ENCODE measurements at regions not wholly inside any gene's neighbourhood (a gene's known extent, or its start where the extent isn't known, plus 50 kb on each side); places are given as distances from the start of the nearest gene placed in this dataset.

GRCh38 chr15:70559265-70560239 is 203.8 kb downstream of the UACA start:
- no peak overlapping the region for H3K4me3 ChIP-seq
- SMC1A ChIA-PET (ENCODE audit: uncharacterized antibody, unreplicated experiment) = interaction anchor here (0.7 kb wide), 1 partner anchor 32 kb away, joined by 3 read pairs; no protein-coding TSS in a partner anchor
- H3K9ac ChIP-seq (ENCODE audit: control insufficient read depth, insufficient read depth, low read length) = no peak overlapping the region
- H3K4me1 ChIP-seq (ENCODE audit: control insufficient read depth, insufficient read depth, low read length) = peaks cover 3% of the 10 kb centered on the region; the same call in 1 of the 2 replicates
- DNase-seq (ENCODE audit: low read depth, low spot score) (no peak), FAIRE-seq (no peak), ATAC-seq (no peak)
- peak; percentile 17; the same call in 1 of the 2 replicates for TF ChIP-seq RAD51 (IDR thresholded peaks at IDR 0.05)
- TF ChIP-seq ELK1 (IDR thresholded peaks at IDR 0.05; ENCODE audit: low read depth, low read length) = no peak
- TF ChIP-seq PAX8 (IDR thresholded peaks at IDR 0.05) = no peak
- peak; percentile 9 for TF ChIP-seq USF1 (IDR thresholded peaks at IDR 0.05; ENCODE audit: borderline replicate concordance, extremely low read length, insufficient read depth, low read depth, low read length)
- no peak for TF ChIP-seq CUX1 (IDR thresholded peaks at IDR 0.05; ENCODE audit: insufficient replicate concordance, low read depth, low read length)
- BruUV-seq (replicated peaks) = no TSS peak
- WGBS (ENCODE audit: insufficient coverage, insufficient replicate concordance, low lambda C conversion rate, missing lambda C conversion rate) = 29% methylated on average over 20 of the region's 20 CpGs
- H3K4me2 ChIP-seq (ENCODE audit: control insufficient read depth, insufficient read depth) = no peak overlapping the region
- in situ Hi-C loops (cut with MboI) = no loop called here
- H3K36me3 ChIP-seq (ENCODE audit: control insufficient read depth in 2 of 2, insufficient read depth in 2 of 2, low read length in 1 of 2) = no peaks in the 10 kb centered on the region
- peaks cover 0 to 7% of the 10 kb centered on the region in 2 experiments; a peak in 2 of 4 replicates for H3K27me3 ChIP-seq (replicated peaks in 1 of 2; ENCODE audit: control insufficient read depth in 2 of 2, insufficient read depth in 2 of 2, low read length in 1 of 2)
- POLR2A ChIA-PET = no interaction called here
- CTCF ChIA-PET = no interaction called here
- H3K79me2 ChIP-seq (ENCODE audit: control insufficient read depth, insufficient read depth, low read length) = no peaks in the 10 kb centered on the region
- no peaks in the 10 kb centered on the region for H4K20me1 ChIP-seq (ENCODE audit: control insufficient read depth, insufficient read depth)
- no peak overlapping the region for H2AFZ ChIP-seq (ENCODE audit: control insufficient read depth, low read depth, low read length)
- H3K27ac ChIP-seq (ENCODE audit: control insufficient read depth, insufficient read depth) = no peak overlapping the region
- intact Hi-C loops (cut with micrococcal nuclease; ENCODE audit: unreplicated experiment) = loop anchor here (10.0 kb wide), 1 partner anchor 165 kb away; no protein-coding TSS in a partner anchor
- RAD21 ChIA-PET (ENCODE audit: unreplicated experiment) = interaction anchor here (0.9 kb wide), 1 partner anchor 9 kb away, joined by 3 read pairs; no protein-coding TSS in a partner anchor
- H3K9me3 ChIP-seq (replicated peaks; ENCODE audit: control insufficient read depth, insufficient read depth, low read length) = no peaks in the 10 kb centered on the region
